ENCODE measurements at regions not wholly inside any gene's neighbourhood (a gene's known extent, or its start where the extent isn't known, plus 50 kb on each side); places are given as distances from the start of the nearest gene placed in this dataset.
"Not testable (repeated sequence)": the region's sequence is repeated elsewhere in the genome, so short reads cannot be mapped to it uniquely, and the experiment has no call there.

DNA sequence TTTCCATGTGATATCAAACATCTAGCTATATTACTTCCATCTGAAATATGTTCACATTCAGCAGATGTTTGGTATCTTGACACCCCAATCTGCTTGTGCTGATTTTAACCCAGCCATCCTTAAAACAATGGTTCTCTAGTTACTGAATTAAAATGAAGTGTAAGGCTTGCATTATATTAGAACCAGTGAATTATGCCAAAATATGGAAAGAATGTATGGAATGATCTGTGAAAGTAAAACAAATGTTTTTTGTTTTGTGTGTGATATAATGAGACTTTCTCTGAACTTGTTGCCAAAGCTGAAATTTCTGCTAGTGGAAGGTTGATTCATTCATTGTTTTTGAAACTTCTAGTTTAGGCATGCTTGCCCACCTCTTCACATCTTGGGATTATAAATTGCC lies 317.1 kb downstream of the MEX3B start:
- no peak for DNase-seq

DNA sequence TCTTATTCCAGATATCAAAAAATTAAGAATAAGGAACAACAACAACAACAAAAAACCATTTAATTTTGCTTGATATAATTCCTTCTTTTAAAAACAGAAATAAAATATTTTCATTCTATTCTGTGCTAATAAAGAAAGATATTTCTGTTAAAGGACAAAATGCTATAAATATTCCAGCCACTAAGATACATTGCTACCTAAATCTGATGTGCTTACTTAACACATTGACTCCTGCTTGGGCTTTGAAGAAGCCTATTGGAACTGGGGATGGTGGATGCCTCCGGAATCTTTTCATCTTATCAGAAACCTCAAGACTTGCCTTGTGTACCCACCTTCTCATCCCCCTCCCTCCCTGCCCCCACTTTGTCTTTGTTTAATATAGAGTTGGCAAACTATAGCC lies 320.2 kb downstream of the MEX3B start:
- DNase-seq: no peak

DNA sequence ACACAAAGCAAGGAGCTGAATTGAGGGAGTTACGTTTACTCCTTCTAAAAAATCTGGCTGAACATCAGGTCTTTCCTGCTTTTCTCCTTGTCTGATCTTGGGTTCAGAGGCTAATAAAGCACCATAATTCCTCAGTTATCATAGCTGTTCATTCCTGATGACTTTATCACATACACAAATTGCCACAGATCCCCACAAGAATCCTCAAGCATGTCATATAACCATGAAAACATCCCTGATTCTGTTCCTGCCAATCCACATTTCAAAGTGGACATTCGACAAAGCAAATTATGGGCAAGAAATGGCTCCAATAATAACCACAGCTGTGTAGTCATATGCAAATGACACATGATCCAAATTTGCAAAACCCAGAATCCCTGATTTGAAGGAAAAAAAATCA lies 321.3 kb downstream of the MEX3B start:
- no peak for DNase-seq

DNA sequence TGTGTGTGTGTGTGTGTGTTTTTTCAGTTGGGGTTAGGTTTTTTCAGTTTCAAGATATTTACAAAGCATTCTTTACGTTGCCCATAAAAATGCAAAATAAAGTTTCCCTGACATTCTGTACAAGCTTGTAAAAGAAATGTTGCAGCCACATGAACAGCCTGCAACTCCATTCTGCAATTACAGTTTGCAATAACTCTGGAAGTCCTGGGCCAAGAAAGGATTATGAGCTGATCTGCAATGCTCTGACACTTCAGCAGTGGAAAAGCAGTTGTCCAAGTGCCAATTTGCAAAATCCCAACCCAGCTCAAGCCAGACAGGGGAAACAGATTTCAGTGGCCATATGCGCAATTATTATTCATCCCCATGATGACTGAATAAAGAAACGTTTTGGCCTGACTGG lies 322.1 kb downstream of the MEX3B start:
- DNase-seq: no peak

DNA sequence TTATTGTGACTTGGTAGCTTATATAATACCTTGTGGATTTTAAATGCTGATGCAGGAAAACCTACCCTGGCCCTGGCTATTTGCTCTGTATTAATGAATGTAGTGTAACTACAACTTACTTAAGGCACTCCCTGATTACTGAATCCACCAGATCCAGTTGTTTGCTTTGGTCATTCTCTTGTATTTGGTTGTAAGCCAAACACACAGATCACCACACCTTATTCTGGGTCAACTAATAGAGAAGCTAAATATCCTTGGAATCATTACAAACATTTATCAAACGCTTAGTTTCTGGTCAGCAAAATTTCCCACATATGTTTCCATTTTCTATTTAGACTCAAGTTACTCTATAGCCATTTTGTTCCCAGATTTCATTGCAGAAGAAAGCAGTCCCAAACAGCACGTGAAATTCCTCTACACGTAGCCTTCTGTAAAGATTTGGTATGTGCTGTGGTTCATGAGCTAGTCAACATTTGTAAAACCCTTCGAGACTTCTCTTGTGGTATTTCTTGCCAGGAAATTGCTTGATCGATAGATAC lies 322.6 kb downstream of the MEX3B start:
- no peak for DNase-seq

DNA sequence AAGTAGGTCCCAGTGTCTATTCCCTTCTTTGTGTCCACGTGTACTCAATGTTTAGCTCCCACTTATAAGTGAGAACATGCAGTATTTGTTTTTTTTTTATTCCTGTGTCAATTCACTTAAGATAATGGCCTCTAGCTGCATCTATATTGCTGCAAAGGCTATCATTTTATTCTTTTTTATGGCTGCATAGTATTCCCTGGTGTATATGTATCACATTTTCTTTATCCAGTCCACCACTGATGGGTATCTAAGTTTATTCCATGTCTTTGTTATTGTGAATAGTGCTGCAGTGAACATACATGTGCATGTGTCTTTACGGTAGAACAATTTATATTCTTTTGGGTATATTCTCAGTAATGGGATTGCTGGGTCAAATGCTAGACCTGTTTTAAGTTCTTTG lies 329.4 kb downstream of the MEX3B start:
- DNase-seq: not testable (repeated sequence)

DNA sequence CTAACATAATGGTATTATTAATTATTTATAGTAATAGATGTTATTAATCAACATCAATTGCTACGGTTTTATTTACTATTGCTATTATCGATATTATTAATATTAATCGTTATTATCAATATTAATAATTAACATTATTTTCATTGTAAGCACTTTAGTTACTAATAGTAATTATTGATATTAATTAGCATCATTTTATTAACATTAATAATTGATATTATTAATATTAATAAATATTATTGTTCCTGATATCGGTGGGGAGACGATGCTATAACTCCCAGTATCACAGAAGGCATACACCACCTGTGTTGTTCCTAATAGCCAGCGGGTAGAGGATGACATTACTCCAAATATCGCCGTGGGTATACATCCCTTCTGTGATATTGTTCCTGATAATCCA lies 335.5 kb downstream of the MEX3B start:
- no peak for DNase-seq

DNA sequence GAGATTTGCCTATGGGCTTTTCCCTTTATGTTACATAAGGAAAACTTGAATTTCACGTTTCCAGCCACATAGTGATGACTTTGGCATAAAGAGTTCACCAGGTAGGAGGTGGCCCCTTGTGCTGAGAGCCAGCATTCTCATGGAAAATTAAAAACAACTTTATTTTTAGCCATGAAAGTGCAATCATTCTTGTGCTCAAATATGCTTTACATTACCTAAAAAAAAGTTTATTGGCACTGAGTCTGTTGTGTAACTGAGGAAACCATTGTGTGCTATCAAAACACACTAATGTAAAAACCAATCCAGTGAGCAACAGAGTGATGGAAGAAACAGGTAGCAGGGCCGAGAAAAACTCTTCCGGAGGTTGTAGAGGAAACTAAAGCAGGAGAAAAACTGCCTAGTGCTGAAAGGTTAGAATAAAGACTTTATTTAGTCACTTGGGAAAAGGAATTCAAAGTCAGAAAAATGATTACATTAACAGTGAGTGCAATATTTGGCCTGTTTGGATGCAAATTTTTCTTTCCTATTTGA lies 332.9 kb upstream of the TMC3 start:
- not testable (repeated sequence) for DNase-seq

DNA sequence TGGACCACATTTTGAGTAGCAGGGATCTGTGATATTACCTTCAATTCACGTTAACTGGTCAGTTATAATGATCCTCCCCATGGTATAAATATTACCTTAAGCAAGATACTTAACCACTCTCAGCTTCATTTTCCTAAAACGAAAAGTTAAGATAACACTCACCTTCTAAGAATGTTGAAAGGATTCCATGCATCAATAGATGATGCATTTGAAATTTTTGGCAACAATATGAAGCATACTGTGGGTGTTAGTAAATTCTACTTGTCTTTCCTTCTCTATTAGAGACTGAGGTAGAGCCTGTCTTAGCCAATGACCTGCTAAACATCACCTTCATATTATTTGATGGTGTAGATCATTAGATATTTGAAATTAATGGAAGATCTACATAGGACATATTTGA lies 331.7 kb upstream of the TMC3 start:
- DNase-seq: not testable (repeated sequence)

DNA sequence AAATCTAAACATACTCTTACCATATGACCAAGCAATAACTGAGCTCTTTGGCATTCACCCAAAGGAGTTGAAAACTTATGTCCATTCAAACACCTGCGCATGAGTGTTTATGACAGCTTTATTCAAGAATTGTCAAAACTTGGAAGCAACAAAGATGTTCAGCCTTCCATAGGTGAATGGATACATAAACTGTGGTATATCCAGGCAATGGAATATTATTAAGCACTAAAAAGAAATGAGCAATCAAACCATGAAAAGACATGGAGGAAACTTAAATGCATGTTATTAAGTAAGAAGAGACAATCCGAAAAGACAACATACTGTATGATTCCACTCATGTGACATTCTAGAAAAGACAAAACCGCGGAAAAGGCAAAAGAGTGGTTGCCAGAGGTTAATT lies 312.0 kb upstream of the TMC3 start:
- DNase-seq: no peak

DNA sequence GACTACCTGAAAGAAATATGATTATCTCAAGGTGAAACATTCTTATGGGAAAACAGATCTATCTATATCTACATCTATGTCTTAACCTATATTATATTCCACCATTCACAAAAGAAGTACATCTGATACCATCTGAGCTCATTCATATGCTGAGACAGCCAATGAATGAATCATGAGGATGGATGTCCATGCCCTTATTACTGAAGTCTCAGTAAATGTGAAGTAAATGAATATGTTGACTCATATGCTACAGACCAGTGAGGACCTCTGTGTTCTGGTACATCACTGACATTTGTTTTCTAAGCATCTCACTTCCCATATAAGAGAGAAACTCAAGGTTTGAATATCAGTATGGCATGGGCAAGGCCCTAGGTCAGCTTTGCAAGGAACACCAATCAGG lies 311.2 kb upstream of the TMC3 start:
- no peak for DNase-seq

DNA sequence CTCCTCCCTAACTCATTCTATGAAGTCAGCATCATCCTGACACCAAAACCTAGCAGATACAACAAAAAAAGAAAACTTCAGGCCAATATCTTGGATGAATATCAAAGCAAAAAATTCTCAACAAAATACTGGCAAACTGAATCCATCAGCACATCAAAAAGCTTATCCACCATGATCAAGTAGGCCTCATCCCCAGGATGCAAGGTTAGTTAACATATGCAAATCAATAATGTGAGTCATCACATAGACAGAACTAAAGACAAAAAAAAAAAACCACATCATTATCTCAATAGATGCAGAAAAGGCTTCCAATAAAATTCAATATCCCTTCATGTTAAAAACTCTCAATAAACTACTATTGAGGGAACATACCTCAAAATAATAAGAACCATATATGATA lies 306.8 kb upstream of the TMC3 start:
- no peak for DNase-seq

DNA sequence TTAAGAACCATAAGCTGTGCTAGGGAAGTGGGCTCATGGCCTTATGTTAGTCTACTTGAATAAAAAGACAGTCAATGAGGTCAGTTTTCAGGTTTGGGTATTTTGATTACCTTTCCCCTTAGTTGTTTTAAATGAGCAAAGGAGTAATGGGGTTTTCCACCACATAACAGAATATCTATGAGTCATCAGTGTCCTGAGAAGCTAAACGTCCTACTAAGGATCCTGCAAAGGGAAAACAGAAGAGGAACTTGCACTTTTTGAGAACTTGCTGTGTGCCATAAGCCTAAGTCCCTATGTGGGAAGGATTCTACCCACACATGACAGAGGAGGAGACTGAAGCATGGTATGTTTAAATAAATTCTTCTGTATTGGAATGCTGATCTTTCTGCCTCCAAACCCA lies 292.8 kb upstream of the TMC3 start:
- DNase-seq: no peak

DNA sequence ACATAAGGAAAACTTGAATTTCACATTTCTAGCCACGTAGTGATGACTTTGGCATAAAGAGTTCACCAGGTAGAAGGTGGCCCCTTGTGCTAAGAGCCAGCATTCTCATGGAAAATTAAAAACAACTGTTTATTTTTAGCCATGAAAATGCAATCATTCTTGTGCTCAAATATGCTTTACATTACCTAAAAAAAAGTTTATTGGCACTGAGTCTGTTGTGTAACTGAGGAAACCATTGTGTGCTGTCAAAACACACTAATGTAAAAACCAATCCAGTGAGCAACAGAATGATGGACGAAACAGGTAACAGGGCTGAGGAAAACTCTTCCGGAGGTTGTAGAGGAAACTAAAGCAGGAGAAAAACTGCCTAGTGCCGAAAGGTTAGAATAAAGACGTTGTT lies 287.0 kb upstream of the TMC3 start:
- no peak for DNase-seq

DNA sequence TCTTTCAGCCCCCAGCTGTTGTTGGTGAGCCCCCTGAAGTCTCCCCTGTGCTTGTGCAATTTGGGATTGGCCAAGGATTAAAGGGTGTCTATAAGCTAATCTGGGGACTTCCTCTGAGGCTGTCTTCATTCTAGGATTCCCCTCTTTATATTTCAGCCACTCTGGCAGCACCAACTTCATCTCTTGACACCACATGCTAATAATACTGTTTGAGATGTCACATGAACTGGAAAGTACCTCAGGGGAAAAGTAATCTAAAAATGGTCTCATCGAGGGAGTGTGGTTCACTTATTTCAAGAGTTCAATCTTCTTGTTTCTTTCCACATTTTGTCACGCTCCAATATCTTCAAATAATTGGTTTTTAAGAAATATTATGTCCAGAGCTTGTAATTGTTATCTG lies 279.2 kb upstream of the TMC3 start:
- DNase-seq: no peak

DNA sequence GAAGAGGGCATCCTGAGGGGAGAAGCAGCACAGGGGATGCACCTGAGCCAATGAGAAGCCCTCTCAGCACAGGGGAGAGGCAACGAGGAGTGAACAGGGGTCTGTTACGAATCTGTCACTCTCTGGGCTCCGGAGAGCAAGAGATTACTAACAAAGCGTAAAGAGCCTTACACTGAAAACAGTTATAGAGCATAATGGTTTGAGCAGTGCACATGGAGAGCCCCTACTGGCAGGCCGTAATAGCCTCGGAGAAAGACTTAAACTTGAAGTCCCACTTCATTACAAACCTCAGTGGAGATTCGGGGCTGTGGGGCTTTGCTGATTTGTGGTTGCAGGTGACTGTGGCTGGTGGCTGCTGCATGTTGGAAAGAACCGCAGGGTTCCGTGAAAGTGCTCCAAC lies 271.5 kb upstream of the TMC3 start:
- DNase-seq: no peak

DNA sequence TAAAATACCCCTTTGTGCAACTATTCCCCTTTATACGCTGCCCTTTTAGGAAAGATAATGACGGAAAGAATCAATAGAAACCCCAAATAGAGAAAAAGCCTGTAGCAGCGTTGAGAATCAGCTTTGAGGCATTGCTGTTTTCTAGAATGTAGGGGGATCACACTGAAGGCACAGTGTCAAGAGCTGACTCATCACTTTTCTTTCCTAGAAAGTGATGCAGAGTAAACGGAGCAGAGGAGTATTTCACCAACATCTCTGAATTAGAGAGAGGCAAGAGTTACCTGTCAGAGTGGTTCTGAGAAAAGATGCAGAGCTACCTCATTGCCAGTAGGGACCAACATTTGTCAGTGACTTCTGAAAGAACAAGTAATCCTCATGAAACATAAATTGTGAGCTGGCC lies 269.8 kb upstream of the TMC3 start:
- DNase-seq: no peak

DNA sequence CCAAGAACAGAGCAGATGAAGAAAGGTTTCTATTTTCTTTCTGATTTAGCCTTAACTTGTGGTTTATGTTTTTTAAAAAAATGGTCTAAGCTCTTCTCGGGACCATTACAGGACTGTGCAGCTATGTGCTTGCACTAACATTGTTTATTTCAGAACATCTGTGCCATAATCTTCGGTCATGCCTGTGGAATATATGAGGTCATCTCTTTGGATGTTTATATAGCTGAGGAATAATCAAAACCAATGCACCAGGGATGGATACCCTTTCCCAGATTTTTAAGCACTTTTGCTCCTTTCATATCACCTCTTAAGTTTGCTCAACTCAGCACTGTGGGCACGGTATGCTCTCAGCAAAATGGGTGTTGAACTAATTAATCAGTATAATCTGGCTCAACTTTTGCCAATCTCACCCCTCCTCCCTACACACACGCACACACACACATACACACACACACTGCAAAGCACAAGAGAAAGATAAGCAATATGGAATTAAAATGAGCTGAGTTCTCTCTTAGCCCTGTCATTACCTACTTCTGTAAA lies 268.5 kb upstream of the TMC3 start:
- DNase-seq: no peak

DNA sequence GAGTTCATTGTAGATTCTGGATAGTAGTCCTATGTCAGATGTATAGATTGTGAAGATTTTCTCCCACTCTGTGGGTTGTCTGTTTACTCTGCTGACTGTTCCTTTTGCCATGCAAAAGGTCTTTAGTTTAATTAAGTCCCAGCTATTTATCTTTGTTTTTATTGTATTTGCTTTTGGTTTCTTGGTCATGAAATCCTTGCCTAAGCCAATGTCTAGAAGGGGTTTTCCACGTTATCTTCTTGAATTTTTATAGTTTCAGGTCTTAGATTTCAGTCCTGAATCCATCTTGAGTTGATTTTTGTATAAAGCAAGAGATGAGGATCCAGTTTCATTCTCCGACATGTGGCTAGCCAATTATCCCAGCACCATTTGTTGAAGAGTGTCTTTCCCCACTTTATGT lies 262.1 kb upstream of the TMC3 start:
- DNase-seq: not testable (repeated sequence)

DNA sequence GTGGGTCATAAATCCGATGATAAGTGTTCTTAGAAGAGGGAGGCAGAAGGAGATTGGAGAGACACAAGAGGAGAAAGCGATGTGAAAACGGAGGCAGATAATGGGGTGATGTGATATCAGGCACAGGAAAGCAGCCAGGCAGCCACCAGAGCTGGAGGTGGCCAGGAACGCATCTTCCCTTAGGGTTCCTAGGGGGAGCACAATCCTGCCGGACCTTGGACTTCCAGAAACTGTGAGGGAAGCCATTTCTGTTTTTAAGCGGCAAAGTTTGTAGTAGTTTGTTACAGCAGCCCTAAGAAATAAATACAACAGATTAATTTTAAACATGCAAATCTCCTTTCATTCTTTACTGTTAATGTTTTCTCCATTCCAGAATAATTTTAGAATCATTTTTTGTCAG lies 259.9 kb upstream of the TMC3 start:
- no peak for DNase-seq

DNA sequence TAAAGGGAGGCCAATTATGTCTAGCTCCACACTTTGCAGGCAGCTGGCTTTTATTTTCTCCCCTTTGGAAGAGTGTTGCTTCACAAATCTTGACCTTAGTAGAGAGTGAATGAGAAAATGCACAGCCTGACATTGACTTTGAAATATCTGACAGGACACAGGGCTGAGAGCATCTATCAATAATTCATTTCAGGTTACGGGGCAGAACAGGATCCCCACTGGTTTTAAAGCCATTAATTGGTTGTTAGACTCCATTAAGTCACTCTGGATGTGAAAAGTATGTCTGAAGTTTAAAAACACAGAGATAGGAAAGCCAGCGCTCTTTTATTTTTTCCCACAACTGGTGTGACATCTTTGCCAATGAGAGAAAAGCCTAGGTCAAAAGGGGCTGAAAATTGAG lies 251.9 kb upstream of the TMC3 start:
- no peak for DNase-seq

DNA sequence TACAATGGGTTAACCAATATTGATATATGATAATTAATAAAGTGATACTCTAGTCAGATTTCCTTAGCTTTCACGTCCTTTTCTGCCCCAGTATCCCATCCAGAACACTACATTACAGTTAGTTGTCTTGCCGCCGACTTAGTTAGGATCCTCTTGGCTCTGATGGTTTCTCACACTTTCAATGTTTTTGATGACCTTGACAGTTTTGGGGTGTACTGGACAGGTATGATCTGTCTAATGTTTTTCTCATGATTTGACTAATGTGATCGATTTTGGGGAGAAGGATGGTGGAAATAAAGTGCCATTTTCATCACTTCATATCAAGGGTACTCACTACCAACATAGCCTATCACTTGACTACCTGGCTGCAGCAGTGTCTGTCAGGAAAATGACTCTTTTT lies 245.0 kb upstream of the TMC3 start:
- DNase-seq: no peak

DNA sequence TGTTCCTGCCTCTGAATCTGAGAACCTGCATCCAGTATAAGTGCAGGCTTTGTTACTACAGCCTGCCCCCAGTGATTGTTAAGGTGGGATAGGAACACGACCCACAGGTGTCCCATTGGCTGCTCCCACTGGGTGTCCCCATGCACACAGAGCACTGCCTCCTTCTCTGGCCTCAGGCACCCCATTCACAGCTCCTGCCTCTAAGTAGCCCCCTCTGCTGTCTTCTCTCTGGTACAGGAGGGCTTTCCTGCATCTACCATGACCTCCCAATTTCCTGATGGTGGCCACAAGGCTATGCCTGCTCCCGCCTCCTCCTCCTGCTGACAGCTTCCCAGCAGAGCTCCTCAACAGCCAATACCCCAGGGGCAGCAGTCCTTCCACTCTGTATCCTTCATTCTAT lies 238.6 kb upstream of the TMC3 start:
- DNase-seq: no peak

DNA sequence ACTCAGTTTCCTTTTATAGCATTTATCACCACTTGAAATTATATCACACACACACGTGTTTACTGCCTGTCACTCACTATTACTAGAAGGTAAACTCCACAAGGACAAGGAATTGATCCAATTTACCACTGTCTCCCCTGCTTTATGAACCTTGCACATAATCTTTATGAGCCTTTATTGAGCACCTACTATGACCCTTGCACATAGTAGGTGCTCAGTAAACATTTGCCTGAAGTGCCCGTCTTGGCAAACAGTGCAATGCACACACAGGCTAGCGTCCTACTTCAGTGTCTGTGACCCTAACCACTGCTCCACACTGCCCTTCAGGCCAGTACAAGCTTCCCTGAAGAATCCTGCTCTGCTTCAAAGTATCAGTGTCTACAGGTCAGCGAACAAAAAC lies 237.7 kb upstream of the TMC3 start:
- no peak for DNase-seq
